GM18870 (cell line): ENCODE measurements at regions not wholly inside any gene's neighbourhood (a gene's known extent, or its start where the extent isn't known, plus 50 kb on each side); places are given as distances from the start of the nearest gene placed in this dataset.
"Not testable (repeated sequence)": the region's sequence is repeated elsewhere in the genome, so short reads cannot be mapped to it uniquely, and the experiment has no call there.

Source experiments
- ATAC-seq: cut with Tn5 transposase; IDR thresholded peaks from one replicate; pipeline ENCODE4 v1.9.1; 2021; ENCODE audit warnings: moderate library complexity; ENCODE audit not compliant: unreplicated experiment

DNA sequence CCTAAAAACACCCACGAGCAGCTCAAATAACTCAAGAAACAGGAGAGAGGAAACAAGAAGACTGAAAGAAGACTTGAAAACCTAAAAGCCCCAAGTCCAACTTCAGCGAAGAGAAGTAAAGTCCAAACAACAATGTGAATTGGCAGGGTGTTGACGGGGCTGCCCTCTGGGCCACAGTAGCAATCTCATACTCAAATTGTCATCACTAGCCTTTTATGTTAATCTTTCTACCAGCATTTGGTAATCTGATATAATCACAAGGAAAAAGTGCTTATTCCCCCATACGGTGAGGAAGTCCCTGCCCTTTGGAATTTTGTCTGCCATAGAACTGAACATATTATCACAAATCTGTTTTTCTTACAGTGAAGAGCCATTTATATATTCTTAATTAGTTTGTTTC lies 51.5 kb upstream of the IFNE start:
- no peak for ATAC-seq

DNA sequence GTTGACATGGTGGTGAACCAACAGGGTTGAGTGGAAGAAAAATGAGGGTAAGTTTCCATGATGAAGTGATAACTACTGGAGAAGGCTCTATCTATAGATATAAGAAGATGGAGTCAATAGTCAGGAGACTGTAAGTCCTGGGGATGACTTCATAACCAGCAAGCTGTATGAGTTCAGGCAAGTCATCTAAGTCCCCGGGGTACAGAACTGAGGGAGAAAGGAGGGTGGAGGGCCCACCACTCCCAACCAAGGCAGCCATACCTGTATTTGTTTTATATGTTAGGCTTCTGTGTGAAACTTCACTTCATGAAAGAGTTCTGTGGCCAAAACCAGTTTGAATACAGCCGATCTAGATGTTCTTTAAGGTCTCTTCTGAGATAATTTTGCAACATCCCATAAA lies 53.3 kb upstream of the IFNE start:
- ATAC-seq = no peak

DNA sequence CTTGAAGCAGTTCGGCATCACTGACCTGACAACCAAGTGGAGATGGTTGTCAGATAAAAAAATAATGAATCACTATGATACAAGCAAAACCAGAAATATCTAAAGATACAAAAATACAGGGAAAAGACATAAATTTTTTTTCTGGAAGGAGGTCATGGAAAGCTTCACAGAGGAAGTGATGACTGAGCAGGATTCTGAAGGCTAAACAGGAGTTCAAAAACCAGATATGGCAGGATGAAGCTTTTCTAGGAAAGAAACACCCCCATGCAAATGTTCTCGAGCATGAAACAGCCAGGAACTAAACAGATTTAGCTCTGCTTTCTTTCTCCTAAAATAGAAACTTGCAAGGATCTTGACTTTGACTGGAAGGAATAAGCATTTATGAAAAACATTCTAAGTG lies 60.7 kb upstream of the IFNE start:
- ATAC-seq = no peak

DNA sequence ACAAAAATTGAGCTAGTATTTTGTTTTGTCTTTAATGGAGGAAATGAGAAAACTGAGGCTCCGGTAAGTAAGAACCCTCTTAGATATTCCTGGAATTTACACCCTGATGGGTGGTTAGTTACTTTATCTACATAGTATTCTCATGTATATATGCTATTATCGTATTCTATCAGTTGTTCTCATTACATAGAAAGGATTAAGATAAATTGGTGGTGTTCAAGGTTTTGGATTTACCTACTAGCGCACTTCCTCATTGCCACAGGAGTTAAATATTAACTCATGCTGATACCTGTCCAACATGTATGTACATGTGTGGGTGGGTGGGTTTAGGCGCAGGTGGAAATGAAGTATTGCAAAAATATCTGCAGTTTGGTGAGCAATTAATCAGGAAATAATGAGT lies 61.1 kb upstream of the IFNE start:
- ATAC-seq = no peak

DNA sequence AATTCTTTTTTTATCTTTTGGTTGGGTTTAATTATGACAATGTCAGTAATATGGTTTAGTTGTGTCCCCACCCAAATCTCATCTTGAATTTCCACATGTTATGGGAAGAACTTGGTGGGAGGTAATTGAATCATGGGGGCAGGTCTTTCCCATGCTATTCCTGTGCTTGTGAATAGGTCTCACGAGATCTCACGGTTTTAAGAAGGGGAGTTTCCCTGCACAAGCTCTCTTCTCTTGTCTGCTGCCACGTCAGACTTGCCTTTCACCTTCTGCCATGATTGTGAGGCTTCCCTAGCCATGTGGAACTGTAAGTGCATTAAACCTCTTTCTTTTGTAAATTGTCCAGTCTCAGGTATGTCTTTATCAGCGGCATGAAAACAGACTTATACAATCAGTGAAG lies 61.7 kb upstream of the IFNE start:
- ATAC-seq = not testable (repeated sequence)

DNA sequence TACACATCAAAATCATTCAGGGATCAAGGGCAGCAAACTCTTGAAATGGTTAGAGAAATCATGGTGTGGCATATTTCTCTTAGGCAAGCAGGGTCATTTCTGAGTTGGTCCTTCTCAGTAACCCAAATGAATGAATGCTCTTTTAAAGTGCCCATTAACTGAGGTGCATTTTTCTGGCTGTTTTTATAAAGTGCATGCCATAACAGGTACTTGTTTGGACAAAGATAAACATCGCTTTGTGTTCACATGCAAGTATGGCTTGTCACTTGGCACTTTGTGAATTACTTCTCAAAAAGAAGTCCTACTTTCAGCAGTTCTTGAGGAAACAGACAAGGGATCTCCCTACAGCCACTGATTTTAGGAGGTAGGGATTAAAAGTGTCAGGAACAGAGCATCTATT lies 64.8 kb upstream of the IFNE start:
- no peak for ATAC-seq

DNA sequence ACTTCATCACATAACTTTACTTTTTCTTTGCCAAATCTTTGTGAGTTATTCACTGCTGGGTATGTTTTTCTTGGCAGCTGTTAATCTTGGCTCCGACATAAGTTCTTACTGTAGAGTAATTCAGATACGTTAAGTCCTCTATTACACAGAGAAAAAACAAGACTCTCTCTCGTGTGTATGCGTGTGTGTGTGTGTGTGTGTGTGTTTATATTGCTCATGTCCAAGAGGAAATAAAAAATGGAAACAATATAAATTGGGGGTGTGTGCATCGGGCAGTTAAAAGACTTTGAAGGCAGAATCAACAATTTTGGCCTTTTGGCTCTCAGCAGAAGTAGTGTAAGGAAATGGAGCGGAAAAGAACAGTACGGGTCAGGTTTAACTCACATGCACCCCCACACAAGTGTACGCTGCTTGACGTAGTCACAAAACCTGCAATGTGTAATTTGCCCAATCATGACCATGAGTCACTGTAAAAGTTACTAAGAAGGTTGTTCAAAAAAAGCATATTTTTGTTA lies 67.2 kb upstream of the IFNE start:
- no peak for ATAC-seq

DNA sequence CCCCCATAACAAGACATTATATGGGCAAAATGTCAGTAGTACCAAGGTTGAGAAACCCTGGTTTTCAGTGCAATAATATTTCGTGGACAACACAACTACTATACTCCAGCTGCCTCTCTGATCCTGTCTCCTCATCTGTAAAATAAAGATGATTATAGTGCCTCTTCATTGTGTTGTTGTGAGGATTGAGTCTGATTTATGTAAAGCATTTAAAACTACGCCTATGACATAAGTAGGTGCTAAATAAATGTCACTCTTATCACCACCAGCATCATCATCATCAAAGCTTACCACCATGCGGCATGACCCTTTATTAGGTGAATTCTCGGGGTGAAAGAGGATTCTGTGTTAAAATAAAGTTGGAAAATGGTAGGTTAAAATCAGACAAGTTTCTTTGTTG lies 67.8 kb upstream of the IFNE start:
- no peak for ATAC-seq

DNA sequence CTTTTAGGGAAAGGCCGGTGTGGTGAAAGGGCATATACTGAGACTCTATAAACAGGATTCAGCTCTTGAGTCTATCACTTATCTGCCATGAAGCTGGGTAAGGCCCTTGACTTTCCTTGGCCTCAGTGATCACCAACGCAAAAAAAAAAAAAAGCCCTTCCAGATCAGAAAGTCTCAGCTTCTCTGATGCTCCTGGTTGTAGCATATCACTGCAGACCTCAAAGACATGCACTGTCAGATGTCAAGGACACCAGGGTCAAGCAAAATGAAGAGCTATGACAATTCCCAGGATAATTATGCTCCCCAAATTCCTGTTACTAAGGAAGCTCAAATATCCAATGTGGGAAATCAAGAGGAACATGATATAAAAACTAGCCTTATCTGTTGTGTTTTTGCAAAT lies 68.3 kb upstream of the IFNE start:
- no peak for ATAC-seq

DNA sequence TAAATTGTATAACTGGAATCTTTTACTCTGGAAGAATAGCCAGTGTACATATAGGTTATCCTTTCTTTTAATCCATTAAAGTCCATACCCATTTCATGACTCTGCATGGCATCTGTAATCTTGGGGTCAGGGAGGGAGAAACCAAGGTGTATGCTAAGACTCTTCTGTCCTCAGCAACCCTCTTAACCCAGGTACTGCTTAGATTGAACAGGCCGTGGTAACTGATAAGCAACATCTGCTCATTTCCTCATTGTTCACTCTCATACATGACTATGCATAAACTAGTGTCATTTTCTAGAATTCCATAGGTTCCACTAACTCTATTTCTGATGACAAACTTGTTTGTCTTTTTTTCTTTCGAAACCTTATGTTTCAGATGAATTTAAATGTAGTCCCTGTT lies 69.3 kb upstream of the IFNE start:
- no peak for ATAC-seq

DNA sequence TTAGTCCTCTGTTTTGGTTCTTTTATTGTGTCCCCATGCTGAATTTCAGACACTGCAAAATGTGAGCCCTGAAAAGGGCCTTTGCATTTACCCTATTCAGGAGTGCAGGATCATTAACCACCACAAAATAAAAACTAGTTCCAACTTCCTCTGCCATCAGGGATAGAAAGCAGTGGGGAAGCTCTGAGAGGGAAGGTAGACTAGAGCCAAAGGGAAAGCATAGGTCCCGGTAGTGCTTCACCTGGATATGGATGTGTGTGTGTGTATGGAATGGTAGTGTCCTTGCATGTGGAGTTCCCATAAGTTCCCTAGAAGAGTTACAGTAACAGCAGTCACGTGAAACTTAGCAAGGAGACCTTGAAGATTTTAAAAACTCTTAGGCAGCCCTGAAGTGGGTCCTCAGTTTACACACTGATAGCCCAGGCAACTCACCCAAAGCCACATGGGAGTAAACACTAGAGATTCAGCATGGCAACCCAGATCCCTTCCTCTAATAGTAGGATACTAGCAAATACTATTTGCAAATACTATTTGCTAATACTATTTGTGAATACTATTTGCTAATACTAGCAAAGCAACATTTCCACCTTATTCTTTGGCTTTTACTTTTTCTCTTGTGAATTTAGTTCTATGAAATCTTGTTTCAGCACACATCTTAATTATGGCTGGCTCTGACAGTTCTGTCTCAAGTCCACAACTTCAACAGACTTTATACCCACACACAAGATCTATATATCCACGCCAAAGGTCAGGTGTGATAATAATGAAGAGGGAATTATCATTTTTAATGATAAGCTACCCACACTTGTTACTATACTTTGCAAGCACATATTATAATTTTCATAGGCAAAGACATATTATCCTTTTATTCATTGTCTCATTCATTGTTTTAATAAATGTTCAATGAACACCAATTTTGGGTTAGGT lies 70.4 kb upstream of the IFNE start:
- no peak for ATAC-seq

DNA sequence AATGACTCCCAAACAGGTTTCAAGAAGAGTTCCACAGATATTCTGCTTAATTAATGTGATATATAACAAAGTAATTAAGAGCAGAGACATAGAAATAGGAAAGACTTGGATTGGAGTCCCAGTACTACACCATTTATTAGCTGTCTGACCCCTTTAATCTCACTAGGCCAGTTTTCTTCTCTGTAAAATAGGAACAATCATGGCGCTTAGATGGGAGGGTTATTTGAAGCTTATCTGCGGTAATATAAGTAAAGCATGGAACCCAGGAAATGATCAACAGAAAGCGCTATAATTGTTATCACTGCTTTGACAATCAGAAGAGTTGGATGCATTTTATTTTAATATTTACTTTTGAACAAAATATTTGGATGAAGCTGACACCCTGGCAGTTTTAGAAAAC lies 71.3 kb upstream of the IFNE start:
- no peak for ATAC-seq

DNA sequence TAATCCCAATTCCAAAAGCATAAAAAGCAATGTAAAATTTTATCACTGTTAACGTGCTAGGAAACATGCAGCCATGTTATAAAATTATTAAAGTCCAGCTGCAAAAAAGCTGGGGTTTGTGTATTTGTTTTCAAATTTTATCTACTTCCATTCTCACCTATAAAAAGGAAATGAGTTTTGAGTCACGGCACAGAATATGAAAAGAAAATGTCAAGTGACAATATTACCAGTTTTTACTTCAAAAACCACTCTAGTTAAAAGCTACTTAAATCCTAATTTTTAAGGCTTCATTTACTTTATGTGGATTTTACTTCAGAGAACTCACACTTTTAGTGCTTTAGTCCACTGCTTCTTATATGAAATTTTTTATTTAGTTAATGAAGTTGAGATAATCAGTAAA lies 72.7 kb upstream of the IFNE start:
- no peak for ATAC-seq

DNA sequence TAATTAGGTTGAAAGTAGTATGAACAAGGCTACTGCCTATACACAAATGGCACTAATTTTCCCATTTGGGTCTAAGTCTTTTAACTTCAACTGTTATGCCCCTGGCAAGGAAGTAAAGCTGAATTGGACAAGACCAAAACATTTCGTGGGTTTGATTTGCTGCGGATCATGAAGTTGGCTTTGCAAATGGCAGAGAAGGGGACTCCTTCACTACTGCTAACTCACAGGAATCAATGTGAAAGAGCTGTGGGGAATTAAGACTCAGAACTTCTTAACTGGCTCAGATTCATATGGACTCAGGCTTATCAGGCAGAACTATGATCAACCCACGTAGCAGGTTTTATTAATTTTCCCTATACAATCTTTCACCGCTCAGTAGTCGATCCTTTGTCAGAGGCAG lies 73.8 kb upstream of the IFNE start:
- no peak for ATAC-seq

DNA sequence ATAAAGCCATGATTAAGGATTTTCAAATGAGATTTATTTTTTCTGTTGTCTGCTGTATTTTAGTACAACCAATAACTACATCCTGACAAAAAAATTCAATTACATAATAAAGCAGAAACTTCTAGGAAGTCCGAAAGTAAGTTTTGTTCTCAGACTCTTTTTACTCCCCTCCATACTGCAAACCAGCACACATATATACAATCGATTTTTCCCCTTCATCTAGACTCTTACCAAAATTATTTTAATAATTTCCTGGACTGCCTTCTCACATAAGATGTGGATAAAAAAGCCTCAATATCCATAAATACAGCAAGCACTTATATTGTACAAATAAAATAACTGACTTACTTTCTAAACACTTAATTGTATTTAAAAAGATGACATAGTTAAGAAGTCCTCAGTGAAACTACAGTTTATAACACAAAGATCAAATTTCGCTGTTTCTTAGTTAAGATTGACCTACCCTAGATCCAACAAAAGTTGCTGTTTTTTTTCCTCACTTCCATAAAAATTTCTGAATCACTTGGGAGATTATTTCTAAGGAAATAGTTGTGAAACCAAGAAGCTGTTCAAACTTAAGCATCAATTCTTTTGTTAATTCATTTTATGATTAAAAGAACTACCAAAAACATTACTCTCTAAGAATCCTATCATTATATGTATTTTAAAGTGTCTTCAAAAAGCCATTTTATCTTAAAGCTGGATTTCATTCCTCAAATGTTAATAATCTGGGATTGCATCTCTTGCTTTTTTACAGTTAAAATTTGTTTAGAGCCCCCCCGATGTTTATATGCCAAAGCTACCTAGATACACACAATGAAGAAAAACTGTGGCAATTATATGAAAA lies 74.7 kb upstream of the IFNE start:
- no peak for ATAC-seq

DNA sequence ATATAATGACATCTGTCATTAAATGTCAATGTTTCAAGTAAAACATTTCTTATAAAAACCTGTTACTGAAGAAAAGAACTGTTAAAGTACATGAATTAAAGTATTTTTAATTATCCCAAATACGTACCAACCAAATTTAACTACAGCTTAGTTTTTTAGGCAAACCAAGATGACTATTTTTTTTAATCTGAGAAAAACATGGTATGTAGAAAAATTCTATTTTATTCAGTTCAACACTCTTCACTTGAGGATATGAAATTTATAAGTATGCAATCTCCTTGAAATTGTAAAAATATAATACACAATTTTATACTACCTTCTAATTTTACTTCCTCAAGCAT lies 75.3 kb upstream of the IFNE start:
- ATAC-seq = no peak

DNA sequence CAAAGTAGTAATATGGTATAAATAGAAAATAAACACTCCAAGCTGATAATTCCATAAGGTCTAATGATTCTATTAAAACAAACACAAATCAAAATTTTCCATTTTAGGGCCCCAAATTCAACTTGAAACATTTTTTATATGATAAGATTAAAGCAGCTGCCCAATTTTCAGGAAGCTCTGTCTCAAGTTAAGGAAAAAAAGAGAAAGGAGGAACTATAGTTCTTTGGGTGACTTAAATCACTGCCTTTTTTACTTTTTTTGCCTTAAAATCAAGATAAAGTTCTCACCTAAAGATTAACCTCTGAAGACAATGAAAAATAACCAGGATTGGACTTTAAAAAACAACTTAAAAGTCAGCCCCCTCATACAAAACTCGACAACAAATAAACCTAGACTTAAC lies 76.0 kb upstream of the IFNE start:
- no peak for ATAC-seq

DNA sequence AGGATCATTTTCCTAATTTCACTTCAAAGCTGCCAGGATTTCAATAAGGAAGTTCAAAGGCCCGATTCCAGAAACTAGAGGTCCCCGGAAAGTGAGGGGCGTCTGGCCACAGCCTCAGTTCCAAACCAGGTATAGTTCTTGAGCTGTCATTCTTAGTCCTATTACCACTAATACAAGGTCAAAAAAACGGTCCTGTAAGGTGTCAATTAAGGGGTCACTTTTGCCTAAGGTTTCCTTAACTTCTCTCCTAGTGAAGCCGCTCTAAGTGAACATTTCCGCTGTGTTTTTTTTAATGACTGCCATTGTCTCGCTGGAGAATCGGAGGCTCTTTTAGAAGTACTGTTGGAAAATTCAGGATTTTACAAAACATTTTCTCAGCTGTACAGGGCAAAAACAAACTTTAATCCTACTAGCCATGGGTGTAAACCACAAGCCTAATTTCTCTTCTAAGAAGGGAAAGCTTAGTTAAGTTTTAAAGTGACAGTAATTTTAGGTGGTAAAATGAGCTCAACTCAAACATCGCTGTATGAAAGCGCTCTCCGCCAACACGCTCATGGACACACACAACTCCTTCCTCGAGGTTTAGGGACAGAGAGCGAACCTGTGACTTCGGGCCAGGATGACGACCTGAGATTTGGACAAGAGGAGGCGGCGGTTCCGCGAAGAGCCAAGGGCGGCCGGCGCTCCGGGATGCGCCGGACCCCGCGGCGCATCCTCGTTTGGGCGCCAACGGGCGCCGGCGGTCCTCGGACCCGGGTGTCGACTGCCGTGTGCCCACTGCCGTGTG lies 76.7 kb upstream of the IFNE start:
- no peak for ATAC-seq

DNA sequence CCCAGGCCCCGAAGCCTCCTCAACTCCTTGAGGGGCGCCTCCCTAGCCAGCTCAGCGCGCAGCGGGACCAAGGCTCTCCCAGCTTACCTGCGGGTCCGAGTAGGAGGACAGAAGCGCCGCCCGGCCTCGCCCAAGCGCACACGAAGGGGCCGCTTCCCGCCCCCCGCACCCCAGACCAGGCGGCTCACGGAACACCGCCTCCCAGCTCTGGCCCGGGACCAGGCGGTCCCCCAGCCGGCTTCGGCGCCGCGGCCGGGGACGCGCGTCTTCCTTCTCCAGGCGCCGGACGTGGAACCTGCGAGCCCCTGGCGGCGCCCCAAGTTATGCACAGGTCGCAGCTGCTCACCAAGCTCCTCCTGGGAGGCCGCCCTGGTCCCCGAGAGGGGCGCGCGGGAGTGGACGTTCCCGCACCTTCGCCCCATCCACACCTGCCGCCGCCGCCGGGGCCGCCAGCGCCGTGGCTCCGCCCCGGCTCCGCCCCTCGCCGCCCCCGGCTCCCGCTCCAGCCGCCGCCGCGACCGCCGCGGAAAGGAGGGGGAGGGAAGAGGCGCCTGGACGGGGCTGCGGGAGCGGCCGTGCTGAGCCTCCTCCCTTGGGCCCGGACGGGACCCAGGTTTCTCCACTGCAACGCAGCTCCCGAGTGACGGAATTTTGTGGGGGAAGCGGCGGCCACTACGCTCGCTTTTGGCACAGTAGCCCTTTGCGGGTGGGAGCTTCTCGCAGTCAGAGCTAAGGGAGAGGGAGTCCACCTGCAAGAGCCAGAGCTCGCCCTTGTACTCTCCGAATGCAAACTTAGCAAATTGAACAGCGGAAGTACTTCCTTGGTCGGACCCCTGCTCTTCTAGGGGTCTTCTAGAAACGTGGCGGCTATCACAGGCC lies 77.5 kb upstream of the IFNE start:
- ATAC-seq = no peak

DNA sequence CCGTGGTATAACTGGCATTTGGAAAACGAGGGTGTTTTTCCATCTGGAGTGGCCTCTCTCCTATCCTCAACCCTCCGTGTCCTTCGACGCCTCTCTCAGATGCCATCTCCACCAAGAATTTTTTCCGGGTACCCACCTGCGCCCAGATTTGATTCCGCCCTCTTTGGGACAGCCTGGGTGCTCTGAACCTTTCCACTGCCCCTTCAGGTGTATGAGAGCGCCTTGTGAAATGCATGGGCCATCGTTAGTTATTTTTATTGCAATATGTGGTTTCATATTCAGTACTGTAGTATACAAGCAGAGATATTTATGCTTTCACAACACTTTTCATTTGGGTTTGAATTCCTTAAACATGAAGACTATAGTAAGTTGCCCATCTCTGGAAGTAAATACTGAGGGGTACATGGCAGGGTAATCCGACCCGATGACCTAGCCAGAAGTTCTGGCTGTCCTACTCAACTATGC lies 78.2 kb upstream of the IFNE start:
- ATAC-seq = no peak
